SK-N-SH treated with all-trans-retinoic acid at 6 μM for 48 hours (cell line): ENCODE measurements at regions not wholly inside any gene's neighbourhood (a gene's known extent, or its start where the extent isn't known, plus 50 kb on each side); places are given as distances from the start of the nearest gene placed in this dataset.

ENCODE experiments used
- ATAC-seq: fragments of 200-7000 bp; cut with Tn5 transposase; 3 replicates; pipeline ENCODE4 v1.9.1; 2020; ENCODE audit warnings: mild to moderate bottlenecking, moderate library complexity
- ARNTL ChIP-seq: fragments of 450-650 bp; formaldehyde crosslinking; IDR thresholded peaks from 2 replicates; pipeline ENCODE4 v1.5.0; 2020; ENCODE audit warnings: low read depth, mild to moderate bottlenecking, moderate library complexity, borderline replicate concordance
- CREB5 ChIP-seq: fragments of 250-450 bp; sonication (Bioruptor Pico); IDR thresholded peaks from 2 replicates; pipeline ENCODE4 v1.5.1; 2020; ENCODE audit warnings: low read depth, mild to moderate bottlenecking, moderate library complexity
- CSDC2 ChIP-seq: fragments of 250-450 bp; sonication (Bioruptor Pico); IDR thresholded peaks from 2 replicates; pipeline ENCODE4 v1.5.0; 2020; ENCODE audit warnings: mild to moderate bottlenecking, moderate library complexity
- CSRNP3 ChIP-seq: fragments of 250-450 bp; sonication (Bioruptor Pico); IDR thresholded peaks from 2 replicates; pipeline ENCODE4 v1.5.1; 2021; ENCODE audit warnings: mild to moderate bottlenecking, moderate library complexity
- ESRRG ChIP-seq: fragments of 250-450 bp; sonication (Bioruptor Pico); IDR thresholded peaks from 2 replicates; pipeline ENCODE4 v1.6.1; 2021; ENCODE audit warnings: mild to moderate bottlenecking
- GLIS3 ChIP-seq: fragments of 250-450 bp; sonication (Bioruptor Pico); IDR thresholded peaks from 2 replicates; pipeline ENCODE4 v1.5.0; 2020; ENCODE audit warnings: mild to moderate bottlenecking, moderate library complexity
- OSR1 ChIP-seq: fragments of 250-450 bp; sonication (Bioruptor Pico); IDR thresholded peaks from 2 replicates; pipeline ENCODE4 v1.8.0; 2022; ENCODE audit warnings: moderate library complexity, mild to moderate bottlenecking, inconsistent platforms
- PATZ1 ChIP-seq: fragments of 250-450 bp; sonication (Bioruptor Pico); IDR thresholded peaks from 2 replicates; pipeline ENCODE4 v1.8.0; 2020; ENCODE audit warnings: mild to moderate bottlenecking, moderate library complexity, borderline replicate concordance
- POU6F1 ChIP-seq: fragments of 250-450 bp; sonication (Bioruptor Pico); IDR thresholded peaks from 2 replicates; pipeline ENCODE4 v1.8.0; 2021; ENCODE audit warnings: low read depth, mild to moderate bottlenecking, moderate library complexity, borderline replicate concordance
- PPARA ChIP-seq: fragments of 250-450 bp; sonication (Bioruptor Pico); IDR thresholded peaks from 2 replicates; pipeline ENCODE4 v1.5.0; 2020; ENCODE audit warnings: mild to moderate bottlenecking, borderline replicate concordance
- SNAI2 ChIP-seq: fragments of 250-450 bp; sonication (Bioruptor Pico); IDR thresholded peaks from 2 replicates; pipeline ENCODE4 v1.5.0; 2020; ENCODE audit warnings: mild to moderate bottlenecking, moderate library complexity
- TCF4 ChIP-seq: fragments of 250-450 bp; sonication (Bioruptor Pico); IDR thresholded peaks from 2 replicates; pipeline ENCODE4 v1.8.0; 2021; ENCODE audit warnings: mild to moderate bottlenecking, moderate library complexity, borderline replicate concordance
- TOX ChIP-seq: fragments of 250-450 bp; sonication (Bioruptor Pico); IDR thresholded peaks from 2 replicates; pipeline ENCODE4 v1.8.0; 2021; ENCODE audit warnings: mild to moderate bottlenecking, moderate library complexity, borderline replicate concordance
- TSHZ2 ChIP-seq: fragments of 250-450 bp; sonication (Bioruptor Pico); IDR thresholded peaks from 2 replicates; pipeline ENCODE4 v1.5.0; 2020; ENCODE audit warnings: mild to moderate bottlenecking, moderate library complexity
- ZFP3 ChIP-seq: fragments of 250-450 bp; sonication (Bioruptor Pico); IDR thresholded peaks from 2 replicates; pipeline ENCODE4 v1.5.0; 2020; ENCODE audit warnings: mild to moderate bottlenecking, moderate library complexity
- ZFP30 ChIP-seq: fragments of 450-650 bp; formaldehyde crosslinking; IDR thresholded peaks from 2 replicates; pipeline ENCODE4 v1.5.0; 2022; ENCODE audit warnings: mild to moderate bottlenecking, moderate library complexity
- ZNF565 ChIP-seq: fragments of 450-650 bp; formaldehyde crosslinking; conservative IDR thresholded peaks from 2 replicates; pipeline ENCODE4 v1.5.0; 2020; ENCODE audit warnings: low read depth, mild to moderate bottlenecking, moderate library complexity
- ZNF70 ChIP-seq: fragments of 450-650 bp; formaldehyde crosslinking; IDR thresholded peaks from 2 replicates; pipeline ENCODE4 v1.5.0; 2020; ENCODE audit warnings: mild to moderate bottlenecking, moderate library complexity
- ZNF8 ChIP-seq: fragments of 450-650 bp; formaldehyde crosslinking; IDR thresholded peaks from 2 replicates; pipeline ENCODE4 v1.5.0; 2020; ENCODE audit warnings: mild to moderate bottlenecking, moderate library complexity

- TF ChIP-seq TCF4: no peak
- TF ChIP-seq ZNF565: no peak
- no peak for TF ChIP-seq SNAI2 (CRISPR knock-in tag)
- TF ChIP-seq TSHZ2 (CRISPR knock-in tag): no peak
- no peak for TF ChIP-seq ZNF8
- no peak for TF ChIP-seq CSRNP3 (CRISPR knock-in tag)
- no peak for TF ChIP-seq ZFP30 (CRISPR knock-in tag)
- no peak for TF ChIP-seq ESRRG
- TF ChIP-seq POU6F1 (CRISPR knock-in tag): no peak
- TF ChIP-seq CSDC2: no peak
- no peak for TF ChIP-seq PATZ1 (CRISPR knock-in tag)
- no peak for TF ChIP-seq TOX (CRISPR knock-in tag)
- TF ChIP-seq, all 23 proteins: peak for 0
- ATAC-seq: no peak
These were observed 597.0 kb upstream of the PABPC4L start for GRCh38 chr4:134798573-134798972.

GRCh38 chr4:134787315-134787714 lies 585.7 kb upstream of the PABPC4L start:
- no peak for TF ChIP-seq OSR1 (CRISPR knock-in tag)
- no peak for TF ChIP-seq GLIS3 (CRISPR knock-in tag)
- no peak for TF ChIP-seq ZNF8
- TF ChIP-seq CREB5 (CRISPR knock-in tag): no peak
- TF ChIP-seq ZNF70 (CRISPR knock-in tag): no peak
- no peak for TF ChIP-seq TSHZ2 (CRISPR knock-in tag)
- no peak for TF ChIP-seq TOX (CRISPR knock-in tag)
- TF ChIP-seq CSDC2: no peak
- TF ChIP-seq SNAI2 (CRISPR knock-in tag): no peak
- TF ChIP-seq PPARA: no peak
- no peak for TF ChIP-seq ESRRG
- no peak for TF ChIP-seq TCF4
- TF ChIP-seq ARNTL (CRISPR knock-in tag): no peak
- no peak for TF ChIP-seq ZFP30 (CRISPR knock-in tag)
- no peak for TF ChIP-seq ZFP3 (CRISPR knock-in tag)
- no peak for ATAC-seq
